ENCODE measurements at regions not wholly inside any gene's neighbourhood (a gene's known extent, or its start where the extent isn't known, plus 50 kb on each side); places are given as distances from the start of the nearest gene placed in this dataset.
"Not testable (repeated sequence)": the region's sequence is repeated elsewhere in the genome, so short reads cannot be mapped to it uniquely, and the experiment has no call there.

- no peak for FAIRE-seq
Observed at GRCh38 chr6:81088145-81088544, 664.3 kb downstream of the TENT5A start.

DNA sequence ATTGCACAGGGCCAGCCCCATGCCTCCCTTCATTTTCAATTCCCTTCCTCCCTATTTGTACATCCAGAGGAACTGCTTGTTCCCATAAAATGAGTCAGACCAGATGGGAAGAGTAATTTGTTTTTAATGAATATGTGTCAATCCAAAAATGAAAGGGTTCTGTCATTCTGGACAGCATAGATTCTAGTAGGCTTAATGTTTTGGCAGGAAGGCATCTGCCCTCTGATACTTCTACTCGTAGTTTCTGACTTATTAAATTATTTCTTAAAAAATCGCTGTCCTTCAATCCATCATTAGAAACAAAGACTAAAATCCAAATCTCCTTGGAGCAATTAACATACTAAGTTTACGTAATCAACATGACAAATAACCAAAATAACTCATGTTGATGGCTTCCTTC lies 665.5 kb downstream of the TENT5A start:
- FAIRE-seq, result no peak

DNA sequence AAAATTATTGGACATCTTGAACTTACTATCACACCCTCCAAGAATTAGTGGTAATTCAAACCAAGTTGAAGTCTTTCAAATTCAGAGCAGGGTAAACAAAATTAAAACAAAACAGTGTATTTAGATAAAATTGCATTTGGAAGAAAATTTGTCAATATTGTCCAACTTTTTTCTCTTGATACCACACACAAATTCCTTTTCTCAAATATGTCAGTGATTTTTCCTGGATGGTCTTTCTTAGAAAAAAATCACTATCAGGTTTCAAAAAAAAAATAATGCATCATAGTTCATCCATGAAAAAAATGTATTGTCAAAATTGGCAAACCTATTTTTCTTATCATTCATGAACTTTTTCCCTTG lies 667.1 kb downstream of the TENT5A start:
- no peak for FAIRE-seq

DNA sequence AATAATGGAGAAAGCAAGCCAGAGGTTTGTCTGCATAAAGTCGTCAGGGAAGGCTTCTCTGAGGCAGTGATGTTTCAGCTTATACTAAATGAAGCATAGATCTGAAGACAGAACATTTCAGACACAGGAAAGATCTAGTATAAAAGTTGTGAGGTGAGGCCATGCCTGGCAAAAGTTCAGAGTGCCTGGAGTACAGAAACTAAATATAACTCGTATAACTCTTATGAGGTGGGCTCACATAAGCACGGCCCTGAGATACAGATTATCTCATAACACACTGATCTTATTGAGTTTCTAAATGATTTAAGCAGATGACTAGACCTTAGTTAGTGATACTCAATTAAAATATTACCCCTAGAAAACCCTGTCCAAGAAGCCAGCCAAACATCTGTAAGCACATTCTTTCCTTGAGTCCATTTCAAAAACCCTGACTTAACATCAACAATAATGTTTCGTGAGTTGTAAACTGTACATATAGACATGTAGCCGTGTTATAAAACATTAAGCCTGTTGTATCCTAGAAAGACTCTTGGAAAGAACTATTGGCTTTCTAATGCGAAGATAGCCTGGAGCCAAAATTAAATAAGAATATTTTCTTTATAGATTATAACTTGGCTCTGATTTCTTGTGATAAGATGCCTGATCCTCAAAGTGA lies 667.6 kb downstream of the TENT5A start:
- FAIRE-seq, result no peak

GRCh38 chr6:81075974-81076373 lies 676.5 kb downstream of the TENT5A start:
- FAIRE-seq, result no peak

- FAIRE-seq, result no peak
Observed at GRCh38 chr6:81073318-81073717, 679.2 kb downstream of the TENT5A start.

DNA sequence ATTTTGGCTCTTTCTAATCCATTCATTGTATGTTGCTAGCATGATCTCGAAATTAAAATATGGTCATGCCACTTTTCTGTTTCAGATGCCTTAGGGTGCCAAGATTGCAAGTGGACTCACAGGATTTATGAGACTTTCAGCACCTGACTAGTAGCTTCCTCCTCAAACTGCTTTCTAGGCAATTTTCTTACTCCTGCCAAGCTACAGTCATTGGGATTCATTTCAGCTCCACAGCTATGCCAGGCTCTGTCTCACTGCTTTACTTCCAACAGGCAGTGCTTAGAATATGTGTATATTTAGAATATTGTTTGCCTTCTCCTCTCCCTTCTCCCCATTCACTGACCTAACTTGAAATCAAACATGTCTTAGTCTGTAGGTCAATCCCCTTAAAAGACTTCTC lies 681.4 kb downstream of the TENT5A start:
- FAIRE-seq, result no peak

DNA sequence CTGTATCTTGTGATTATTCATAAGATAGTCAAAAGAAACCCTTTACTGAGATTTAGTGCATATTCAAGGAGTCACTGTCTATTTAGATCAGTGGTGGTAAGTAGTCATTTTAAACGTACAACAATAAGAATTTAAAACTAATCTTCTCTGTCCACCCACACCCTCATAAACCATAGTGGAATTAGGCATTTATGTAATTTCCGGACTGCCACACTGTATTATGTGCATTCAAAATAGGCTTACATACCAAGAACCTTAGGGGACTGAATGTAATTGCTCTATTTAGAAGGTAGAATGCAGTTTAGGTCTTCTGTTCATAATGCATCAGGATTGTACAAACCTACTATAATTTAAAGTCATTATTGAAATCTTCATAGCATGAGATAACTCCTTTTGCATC lies 685.4 kb downstream of the TENT5A start:
- FAIRE-seq, result no peak

DNA sequence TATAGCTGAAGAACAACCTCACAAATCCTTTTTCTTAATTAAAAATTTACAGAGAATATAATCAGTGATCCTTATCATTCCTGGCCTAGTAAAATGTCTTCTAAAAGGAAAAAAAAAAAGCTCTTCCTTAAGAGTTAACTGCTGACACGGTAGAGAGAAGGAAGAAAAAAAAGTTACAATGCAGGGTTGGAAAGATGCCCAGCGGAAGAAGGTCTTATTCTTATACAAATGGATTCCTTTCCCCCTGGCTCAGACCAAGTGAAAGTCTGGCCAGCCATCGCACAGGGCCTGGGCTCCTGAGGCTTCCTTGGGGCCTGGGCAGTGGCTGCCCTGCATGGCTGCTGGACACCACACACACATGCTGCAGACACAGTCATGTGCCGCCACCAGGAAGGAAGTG lies 688.6 kb downstream of the TENT5A start:
- FAIRE-seq, result no peak

- FAIRE-seq, result no peak
Observed at GRCh38 chr6:81054036-81054435, 698.4 kb downstream of the TENT5A start.

DNA sequence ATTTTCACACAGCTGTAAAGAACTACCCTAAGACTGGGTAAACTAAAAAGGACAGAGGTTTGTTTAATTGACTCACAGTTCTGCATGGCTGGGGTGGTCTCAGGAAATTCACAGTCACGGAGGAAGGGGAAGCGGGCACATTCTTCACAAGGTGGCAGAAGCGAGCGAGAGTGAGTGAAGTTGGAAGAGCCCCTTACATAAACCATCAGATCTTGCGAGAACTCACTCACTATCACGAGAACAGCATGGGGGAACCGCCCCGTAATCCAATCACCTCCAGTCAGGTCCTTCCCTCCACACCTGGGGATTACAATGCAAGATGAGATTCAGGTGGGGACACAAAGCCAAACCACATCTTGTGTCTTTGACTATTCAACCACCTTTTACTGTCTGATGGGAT lies 700.5 kb downstream of the TENT5A start:
- no peak for FAIRE-seq

- no peak for FAIRE-seq
Observed at GRCh38 chr6:81049425-81050042, 702.9 kb downstream of the TENT5A start.

- FAIRE-seq, result no peak
Observed at GRCh38 chr6:81031416-81031815, 721.1 kb downstream of the TENT5A start.

GRCh38 chr6:81026041-81026553 lies 726.4 kb downstream of the TENT5A start:
- no peak for FAIRE-seq

GRCh38 chr6:81023709-81024108 lies 728.8 kb downstream of the TENT5A start:
- no peak for FAIRE-seq

DNA sequence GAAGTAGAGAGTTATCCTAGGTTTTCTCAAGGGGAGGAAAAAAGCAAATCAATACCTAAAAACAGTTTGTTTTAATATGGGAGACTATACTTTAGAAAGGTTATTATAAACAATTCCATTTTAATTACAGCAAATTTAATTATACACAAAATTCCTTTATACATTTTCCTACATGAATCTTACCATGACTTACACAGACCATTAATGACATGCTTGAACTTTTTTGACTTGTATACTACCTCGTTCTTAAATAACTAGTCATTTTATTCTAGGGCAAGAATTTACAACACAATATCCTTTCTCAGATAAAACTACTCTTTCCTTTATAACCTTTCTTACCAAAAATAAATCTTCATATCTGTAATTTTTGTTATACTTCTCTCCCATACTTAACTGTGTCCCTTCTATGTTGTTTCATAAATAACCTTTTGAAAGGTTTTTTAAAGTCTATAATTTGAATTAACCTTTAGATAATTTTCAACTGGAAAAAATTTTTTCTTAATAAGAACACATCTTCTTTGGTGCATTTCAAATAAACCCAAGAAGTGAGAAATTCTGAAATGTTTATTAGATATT lies 729.4 kb downstream of the TENT5A start:
- peak; percentile 5 for FAIRE-seq

DNA sequence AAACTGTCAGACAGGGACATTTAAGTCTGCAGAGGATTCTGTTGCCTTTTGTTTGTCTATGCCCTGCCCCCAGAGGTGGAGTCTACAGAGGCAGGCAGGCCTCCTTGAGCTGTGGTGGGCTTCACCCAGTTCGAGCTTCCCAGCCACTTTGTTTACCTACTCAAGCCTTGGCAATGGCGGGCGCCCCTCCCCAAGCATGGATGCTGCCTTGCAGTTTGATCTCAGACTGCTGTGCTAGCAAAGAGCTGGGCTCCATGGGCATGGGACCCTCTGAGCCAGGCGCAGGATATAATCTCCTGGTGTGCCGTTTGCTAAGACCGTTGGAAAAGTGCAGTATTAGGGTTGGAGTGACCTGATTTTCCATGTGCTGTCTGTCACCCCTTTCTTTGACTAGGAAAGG lies 734.9 kb downstream of the TENT5A start:
- FAIRE-seq, result not testable (repeated sequence)

- FAIRE-seq, result no peak
Observed at GRCh38 chr6:81003894-81004293, 748.6 kb downstream of the TENT5A start.

DNA sequence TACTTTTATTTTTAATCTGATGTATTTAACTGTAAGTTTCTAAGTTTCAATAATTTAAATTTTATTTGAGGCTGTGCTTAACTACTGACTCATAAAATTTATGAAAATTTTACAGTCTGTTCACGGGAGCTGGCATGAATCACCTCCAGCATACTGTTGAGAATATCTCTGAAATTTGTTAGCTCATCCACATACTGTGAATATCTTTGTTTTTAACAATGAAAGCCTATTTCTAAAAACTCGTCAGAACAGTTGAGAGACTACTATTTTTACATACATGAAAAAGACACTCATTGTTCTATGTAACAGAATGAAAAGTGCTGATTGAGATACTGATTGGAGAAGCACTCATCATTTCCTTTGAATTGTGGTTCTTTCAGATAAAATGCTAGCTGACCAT lies 749.3 kb downstream of the TENT5A start:
- FAIRE-seq, result no peak

DNA sequence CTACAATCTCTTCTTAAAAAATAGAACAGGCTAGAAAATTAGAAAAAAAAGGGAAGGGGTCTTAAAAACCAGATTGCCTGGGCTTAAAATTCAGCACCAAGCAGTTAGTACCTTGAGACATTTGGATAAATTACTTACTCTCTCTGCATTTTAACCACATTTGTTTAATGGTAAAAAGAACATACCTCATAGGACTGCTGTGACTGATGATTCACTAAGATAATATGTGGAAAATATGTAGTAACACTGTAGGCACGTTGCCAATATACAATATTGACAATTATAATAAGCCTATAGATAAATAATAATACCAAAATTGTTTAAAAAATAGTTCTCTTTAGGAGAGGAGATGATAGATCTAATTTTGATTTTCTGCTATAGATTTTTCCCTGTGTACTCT lies 750.4 kb downstream of the TENT5A start:
- FAIRE-seq, result no peak

GRCh38 chr6:80991316-80991715 lies 761.2 kb downstream of the TENT5A start:
- FAIRE-seq, result no peak

DNA sequence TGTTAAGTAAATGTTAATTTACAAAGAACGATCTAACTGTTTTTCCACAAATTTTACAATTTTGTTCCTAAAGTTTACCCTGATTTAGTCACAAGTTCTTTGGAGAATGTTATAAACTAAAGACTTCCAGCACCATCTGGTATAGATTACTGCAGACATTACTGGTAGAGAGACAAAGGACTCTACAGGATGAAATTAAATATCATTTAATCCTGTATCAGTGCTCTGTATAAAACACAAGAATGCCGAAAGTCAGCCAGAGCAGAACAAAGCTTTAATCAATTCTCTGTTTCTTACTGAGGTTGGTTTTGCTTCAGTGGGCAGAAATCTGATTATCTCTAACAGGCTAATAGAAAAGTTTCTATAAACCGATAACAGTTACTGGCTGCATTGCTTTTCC lies 763.6 kb downstream of the TENT5A start:
- no peak for FAIRE-seq

GRCh38 chr6:80988286-80988685 lies 764.2 kb downstream of the TENT5A start:
- FAIRE-seq, result no peak

- not testable (repeated sequence) for FAIRE-seq
Observed at GRCh38 chr6:80981226-80981625, 771.3 kb downstream of the TENT5A start.

- FAIRE-seq, result no peak
Observed at GRCh38 chr6:80976336-80976735, 776.1 kb downstream of the TENT5A start.
